PC-3 (cell line): ENCODE measurements at regions not wholly inside any gene's neighbourhood (a gene's known extent, or its start where the extent isn't known, plus 50 kb on each side); places are given as distances from the start of the nearest gene placed in this dataset.
A peak's percentile ranks its signal among the peaks of the same experiment; 100 is the strongest.
"Not testable (repeated sequence)": the region's sequence is repeated elsewhere in the genome, so short reads cannot be mapped to it uniquely, and the experiment has no call there.

Experiments
- ATAC-seq: fragments of 200-7000 bp; cut with Tn5 transposase; 2 replicates; pipeline ENCODE4 v1.9.1; 2020; ENCODE audit warnings: mild to moderate bottlenecking, moderate library complexity
- BruUV-seq: library from RNA; stranded (reverse); fragments of 400-500 nt; replicated peaks from 2 replicates; lab custom pipeline; 2021; lab: Mats Ljungman, UMichigan
- CTCF ChIA-PET: fragments of 300-600 bp; sonication (Branson Sonifier 250); formaldehyde crosslinking; loops from one replicate; lab custom pipeline; 2022; ENCODE audit warnings: antibody characterized with exemption; lab: Charles Lee
- POLR2A ChIA-PET: fragments of 300-600 bp; sonication (Branson Sonifier 250); formaldehyde crosslinking; loops from one replicate; lab custom pipeline; 2022; ENCODE audit warnings: antibody characterized with exemption; ENCODE audit not compliant: unreplicated experiment; lab: Charles Lee
- DNase-seq: peaks from one replicate; pipeline ENCODE4 v3.0.0-alpha.2; 2015
- H2AFZ ChIP-seq: fragments of 300-600 bp; sonication (generic); 2 replicates; pipeline ENCODE4 v1.6.0; 2016; ENCODE audit warnings: antibody characterized with exemption, low read length
- H3F3A ChIP-seq: fragments of 300-600 bp; sonication (generic); one replicate; pipeline ENCODE4 v1.6.0; 2017; ENCODE audit warnings: antibody characterized with exemption, low read length, control low read depth, mild to moderate bottlenecking; ENCODE audit not compliant: unreplicated experiment
- H3K27ac ChIP-seq: fragments of 300-600 bp; sonication (generic); 2 replicates; pipeline ENCODE4 v1.5.1; 2016; ENCODE audit warnings: mild to moderate bottlenecking, low read length
- H3K27me3 ChIP-seq: fragments of 300-600 bp; sonication (generic); 2 replicates; pipeline ENCODE4 v1.6.1; 2016; ENCODE audit warnings: low read length, mixed read lengths
- H3K36me3 ChIP-seq: fragments of 300-600 bp; sonication (generic); 2 replicates; pipeline ENCODE4 v1.6.1; 2016; ENCODE audit warnings: low read depth, mixed run types, low read length, mixed read lengths
- H3K4me1 ChIP-seq: fragments of 300-600 bp; sonication (generic); 2 replicates; pipeline ENCODE4 v1.5.1; 2016; ENCODE audit warnings: low read length; ENCODE audit not compliant: insufficient read depth
- H3K4me2 ChIP-seq: fragments of 300-600 bp; sonication (generic); 2 replicates; pipeline ENCODE4 v1.6.0; 2016; ENCODE audit warnings: low read length
- H3K4me3 ChIP-seq: fragments of 300-600 bp; sonication (generic); 2 replicates; pipeline ENCODE4 v1.5.1; 2016; ENCODE audit warnings: mild to moderate bottlenecking, low read length, mixed read lengths
- H3K79me2 ChIP-seq: fragments of 300-600 bp; sonication (generic); 2 replicates; pipeline ENCODE4 v1.6.1; 2017; ENCODE audit warnings: low read length, mixed read lengths
- H3K9ac ChIP-seq: fragments of 300-600 bp; sonication (generic); 2 replicates; pipeline ENCODE4 v1.6.0; 2016; ENCODE audit warnings: mild to moderate bottlenecking, low read length
- H3K9me2 ChIP-seq: fragments of 300-600 bp; sonication (generic); replicated peaks from 2 replicates; pipeline ENCODE4 v1.6.1; 2016; ENCODE audit warnings: mixed run types, low read length, mixed read lengths
- H3K9me3 ChIP-seq: fragments of 300-600 bp; sonication (generic); 2 replicates; pipeline ENCODE4 v1.6.1; 2016; ENCODE audit warnings: low read length, mixed read lengths
- H4K20me1 ChIP-seq: fragments of 300-600 bp; sonication (generic); 2 replicates; pipeline ENCODE4 v1.6.1; 2016; ENCODE audit warnings: low read length, mixed read lengths
- intact Hi-C: fragments of 100-400 bp; cut with micrococcal nuclease; formaldehyde crosslinking; loops from 2 replicates; pipeline ENCODE4 v1.9.0; 2023

GRCh38 chr9:40111571-40111970, 756.1 kb downstream of the SPATA31A1 start:
- H3K36me3 ChIP-seq, H3K79me2 ChIP-seq, H3F3A ChIP-seq, ATAC-seq, H4K20me1 ChIP-seq, H2AFZ ChIP-seq, H3K9me2 ChIP-seq, H3K4me2 ChIP-seq, H3K4me1 ChIP-seq, H3K27me3 ChIP-seq, DNase-seq, H3K9me3 ChIP-seq, H3K4me3 ChIP-seq, POLR2A ChIA-PET, H3K9ac ChIP-seq, CTCF ChIA-PET, H3K27ac ChIP-seq, intact Hi-C loops, BruUV-seq: not testable (repeated sequence)

- DNase-seq, H3K79me2 ChIP-seq: not testable (repeated sequence)
Observed at GRCh38 chr9:40130598-40130997, 775.1 kb downstream of the SPATA31A1 start.

GRCh38 chr9:40169204-40169603, 813.7 kb downstream of the SPATA31A1 start:
- H3K9me2 ChIP-seq, H3K4me1 ChIP-seq, DNase-seq, H3K4me2 ChIP-seq, CTCF ChIA-PET, intact Hi-C loops, H3K36me3 ChIP-seq, H3K79me2 ChIP-seq, H4K20me1 ChIP-seq, H3K27me3 ChIP-seq, POLR2A ChIA-PET, H3K9me3 ChIP-seq, H3K9ac ChIP-seq, H3K4me3 ChIP-seq, H2AFZ ChIP-seq, BruUV-seq, H3K27ac ChIP-seq, H3F3A ChIP-seq: not testable (repeated sequence)
- ATAC-seq = peak; percentile 83

More at GRCh38 chr9:40130598-40130997, 775.1 kb downstream of the SPATA31A1 start:
- H4K20me1 ChIP-seq, H3K27ac ChIP-seq, H3K9ac ChIP-seq, H3F3A ChIP-seq, H3K4me3 ChIP-seq, ATAC-seq, CTCF ChIA-PET, H3K36me3 ChIP-seq, H3K27me3 ChIP-seq, H3K4me2 ChIP-seq, H3K4me1 ChIP-seq, POLR2A ChIA-PET, intact Hi-C loops, BruUV-seq, H3K9me2 ChIP-seq, H2AFZ ChIP-seq, H3K9me3 ChIP-seq: not testable (repeated sequence)

- intact Hi-C loops, ATAC-seq, H3K4me2 ChIP-seq, H3K9me3 ChIP-seq, H3K27ac ChIP-seq, H3K4me1 ChIP-seq, BruUV-seq, H3K9ac ChIP-seq, H3K27me3 ChIP-seq, H4K20me1 ChIP-seq, H3K4me3 ChIP-seq, H3K9me2 ChIP-seq, POLR2A ChIA-PET, H2AFZ ChIP-seq, CTCF ChIA-PET, DNase-seq, H3K79me2 ChIP-seq, H3F3A ChIP-seq, H3K36me3 ChIP-seq: not testable (repeated sequence)
Observed at GRCh38 chr9:40173316-40173715, 817.8 kb downstream of the SPATA31A1 start.

- H3K9me2 ChIP-seq, H2AFZ ChIP-seq, H3F3A ChIP-seq, ATAC-seq, H3K4me1 ChIP-seq, H3K27me3 ChIP-seq, H3K9ac ChIP-seq, POLR2A ChIA-PET, DNase-seq, H3K9me3 ChIP-seq, CTCF ChIA-PET, H3K27ac ChIP-seq, BruUV-seq, H3K79me2 ChIP-seq, intact Hi-C loops, H3K36me3 ChIP-seq, H4K20me1 ChIP-seq, H3K4me3 ChIP-seq, H3K4me2 ChIP-seq: not testable (repeated sequence)
Observed at GRCh38 chr9:40174035-40174434, 818.6 kb downstream of the SPATA31A1 start.

- H4K20me1 ChIP-seq, intact Hi-C loops, H3K4me2 ChIP-seq, H2AFZ ChIP-seq, H3K9me3 ChIP-seq, BruUV-seq, H3K4me3 ChIP-seq, H3K9ac ChIP-seq, H3K4me1 ChIP-seq, H3K36me3 ChIP-seq, H3K9me2 ChIP-seq, DNase-seq, H3K79me2 ChIP-seq, POLR2A ChIA-PET, H3K27ac ChIP-seq, H3K27me3 ChIP-seq, ATAC-seq, CTCF ChIA-PET, H3F3A ChIP-seq: not testable (repeated sequence)
Observed at GRCh38 chr9:40177403-40177802, 821.9 kb downstream of the SPATA31A1 start.

GRCh38 chr9:40191403-40191802, 835.9 kb downstream of the SPATA31A1 start:
- H4K20me1 ChIP-seq, intact Hi-C loops, H3K27ac ChIP-seq, ATAC-seq, H2AFZ ChIP-seq, CTCF ChIA-PET, POLR2A ChIA-PET, DNase-seq, H3K4me1 ChIP-seq, H3F3A ChIP-seq, H3K4me3 ChIP-seq, H3K4me2 ChIP-seq, H3K9me3 ChIP-seq, H3K79me2 ChIP-seq, H3K9ac ChIP-seq, BruUV-seq, H3K36me3 ChIP-seq, H3K9me2 ChIP-seq: not testable (repeated sequence)
- peaks cover 20% of the 10 kb centered on the region for H3K27me3 ChIP-seq
